ENCODE measurements at regions not wholly inside any gene's neighbourhood (a gene's known extent, or its start where the extent isn't known, plus 50 kb on each side); places are given as distances from the start of the nearest gene placed in this dataset.

DNA sequence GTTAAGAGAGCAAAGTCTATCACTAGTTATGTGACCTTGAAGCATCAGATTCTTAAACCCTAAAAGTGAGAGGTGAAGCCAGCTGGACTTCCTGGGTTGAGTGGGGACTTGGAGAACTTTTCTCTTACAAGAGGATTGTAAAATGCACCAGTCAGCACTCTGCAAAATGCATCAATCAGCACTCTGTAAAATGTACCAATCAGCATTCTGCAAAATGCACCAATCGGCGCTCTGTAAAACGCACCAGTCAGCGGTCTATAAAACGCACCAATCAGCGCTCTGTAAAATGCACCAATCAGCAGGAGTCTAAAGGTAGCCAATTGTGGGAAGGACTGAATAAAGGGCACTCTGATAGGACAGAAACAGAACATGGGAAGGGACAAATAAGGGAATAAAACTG lies 291.6 kb upstream of the FAM98A start:
- no peak for DNase-seq (ENCODE audit: low read depth)

DNA sequence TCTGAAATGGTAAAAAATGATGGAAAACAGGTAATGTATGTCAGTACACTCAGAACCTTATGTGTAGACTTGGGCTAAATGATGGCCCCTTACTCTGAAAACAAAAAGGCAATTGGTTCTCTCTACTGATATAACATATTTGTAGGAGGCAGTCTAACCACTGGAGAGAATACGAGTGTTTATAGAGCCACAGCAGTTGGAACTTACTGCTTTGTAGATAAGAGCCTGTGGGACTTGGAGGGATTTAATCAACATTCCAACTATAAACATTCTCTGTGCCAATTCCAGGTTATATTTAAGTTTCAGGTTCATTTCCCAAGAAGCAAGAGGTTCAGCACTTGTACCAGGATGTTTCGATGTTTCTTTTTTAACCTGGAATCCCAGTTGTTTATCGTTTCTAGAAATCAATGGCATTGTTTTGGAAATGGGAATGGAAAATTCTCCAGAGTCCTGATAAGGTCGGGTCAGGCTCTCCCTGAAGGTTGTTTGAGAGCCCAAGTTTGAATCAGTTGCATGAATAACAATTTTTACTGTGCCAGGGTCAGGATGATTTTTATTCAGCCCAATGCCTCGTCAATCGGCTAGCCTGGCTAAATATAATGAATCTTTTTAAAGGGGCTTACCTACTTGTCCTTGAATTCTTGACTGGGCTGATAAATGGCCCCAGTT lies 278.4 kb upstream of the FAM98A start:
- DNase-seq (ENCODE audit: low read depth), result no peak

DNA sequence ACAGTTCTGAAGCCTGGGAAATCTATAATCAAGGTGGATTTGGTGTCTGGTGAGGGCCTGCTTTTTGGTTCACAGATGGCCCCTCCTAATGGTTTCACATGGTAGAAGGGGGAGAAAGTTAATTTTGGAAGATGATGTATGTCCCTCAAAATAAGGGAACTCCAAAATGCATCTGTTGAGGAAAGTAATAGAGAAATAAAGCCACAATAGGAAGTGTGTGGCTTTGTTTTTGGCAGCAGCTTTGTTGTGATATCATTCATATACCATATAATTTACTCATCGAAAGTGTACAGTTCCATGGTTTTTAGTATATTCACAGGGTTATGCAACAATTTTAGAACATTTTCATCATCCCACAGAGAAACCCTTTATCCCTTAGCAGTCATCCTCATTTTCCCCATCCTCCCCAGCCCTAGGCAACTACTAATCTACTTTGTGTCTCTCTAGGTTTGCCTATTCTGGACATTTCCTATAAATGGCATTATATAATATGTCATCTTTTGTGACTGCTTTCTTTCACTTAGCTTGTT lies 274.0 kb upstream of the FAM98A start:
- DNase-seq (ENCODE audit: low read depth), result no peak

DNA sequence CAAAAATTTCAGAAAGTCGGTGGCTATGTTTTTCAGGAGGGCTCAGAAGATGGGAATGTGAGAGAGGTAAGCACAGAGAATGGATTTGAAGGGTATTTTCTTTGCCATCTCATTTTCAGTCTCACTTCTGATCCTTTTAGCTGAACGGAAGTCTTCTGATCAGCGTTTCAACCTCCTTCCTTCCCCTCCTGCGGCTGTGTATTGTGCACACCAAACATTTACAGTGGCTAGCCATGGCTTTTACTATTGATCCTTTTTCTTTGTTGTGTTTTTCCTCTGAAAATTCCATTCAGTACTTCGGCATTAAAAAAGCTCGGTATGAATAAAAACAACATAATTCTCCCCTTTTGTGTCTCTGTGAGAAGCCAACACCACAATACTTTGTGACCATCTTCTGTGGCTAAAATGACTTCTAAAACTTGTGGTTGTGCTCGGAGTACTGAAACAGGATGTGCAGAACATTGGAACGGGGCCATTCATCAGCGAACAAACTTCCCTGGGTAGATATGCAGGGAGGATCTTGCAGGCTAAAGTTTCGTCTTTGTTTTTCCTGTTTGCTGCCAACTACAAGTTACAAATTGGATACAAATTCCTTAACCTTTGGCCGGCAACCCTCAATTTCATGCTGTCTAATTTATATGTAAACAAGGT lies 260.8 kb upstream of the FAM98A start:
- DNase-seq (ENCODE audit: low read depth), result peak; percentile 47

DNA sequence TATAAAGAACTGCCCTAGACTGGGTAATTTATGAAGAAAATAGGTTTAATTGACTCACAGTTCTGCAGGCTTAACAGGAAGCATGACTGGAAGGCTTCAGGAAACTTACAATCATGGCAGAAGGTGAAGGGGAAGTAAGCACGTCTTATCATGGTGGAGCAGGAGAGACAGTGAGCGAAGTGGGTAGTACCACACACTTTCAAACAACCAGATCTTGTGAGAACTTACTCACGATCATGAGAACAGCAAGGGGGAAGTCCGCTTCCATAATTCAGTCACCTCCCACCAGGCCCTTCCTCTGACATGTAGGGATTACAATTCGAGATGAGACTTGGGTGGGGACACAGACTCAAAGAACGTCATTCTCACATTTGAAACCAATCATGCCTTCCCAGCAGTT lies 260.1 kb upstream of the FAM98A start:
- no peak for DNase-seq (ENCODE audit: low read depth)

DNA sequence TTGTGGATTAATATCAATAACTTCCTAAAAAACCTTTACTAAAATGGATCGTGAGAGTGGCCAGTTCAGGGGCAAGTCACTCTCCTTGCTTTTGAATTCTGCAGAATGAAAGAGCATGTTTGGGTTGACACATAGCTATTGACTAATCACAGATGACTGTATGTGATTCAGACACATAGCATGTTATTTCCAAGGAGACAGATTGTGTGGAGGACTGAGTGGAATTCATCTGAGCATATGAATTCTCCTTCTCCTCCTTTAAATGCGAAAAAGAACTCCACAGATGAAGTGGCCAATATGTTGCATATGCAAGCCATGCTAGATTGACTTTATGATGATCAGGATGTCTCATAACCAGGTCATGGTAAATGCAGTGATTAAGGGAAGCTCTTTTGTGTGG lies 249.4 kb upstream of the FAM98A start:
- DNase-seq (ENCODE audit: low read depth), result peak; percentile 82

DNA sequence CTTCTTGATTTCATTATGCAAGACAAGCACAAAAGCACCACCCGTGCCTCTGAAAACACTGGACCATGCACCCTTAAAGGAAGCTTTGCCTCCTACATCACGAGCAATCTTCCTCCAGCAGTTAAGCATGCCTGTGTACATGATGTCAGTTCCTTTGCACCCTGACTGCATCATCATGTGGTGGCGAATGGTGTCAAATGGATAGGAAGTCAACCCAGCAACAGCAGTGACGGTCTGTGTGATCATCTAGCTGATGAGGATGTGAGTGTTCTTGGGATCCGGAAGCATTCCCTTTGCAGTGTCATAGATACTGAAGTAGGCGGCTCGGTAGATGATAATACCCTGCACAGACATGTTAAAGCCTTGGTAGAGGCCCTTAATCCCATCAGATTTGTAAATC lies 240.7 kb upstream of the FAM98A start:
- DNase-seq (ENCODE audit: low read depth), result no peak

DNA sequence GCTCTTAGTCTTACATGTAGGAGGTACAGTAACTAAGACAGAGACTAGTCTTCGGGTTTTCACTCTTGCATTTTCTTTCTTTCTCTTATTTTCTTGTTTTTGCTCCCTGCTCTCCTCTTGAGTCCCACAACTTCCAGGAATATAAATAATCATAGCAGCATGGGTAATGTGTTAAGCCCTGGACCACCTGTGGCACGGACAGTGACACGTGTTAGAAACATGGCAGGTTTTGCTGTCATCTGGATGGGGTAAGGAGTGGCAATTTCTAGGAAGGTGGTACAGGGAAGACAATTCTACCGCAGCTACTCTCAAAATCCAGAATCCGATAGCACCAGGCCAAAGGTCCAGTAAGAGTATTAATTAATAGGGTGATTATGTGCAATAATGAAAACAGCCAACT lies 237.5 kb upstream of the FAM98A start:
- DNase-seq (ENCODE audit: low read depth), result no peak

DNA sequence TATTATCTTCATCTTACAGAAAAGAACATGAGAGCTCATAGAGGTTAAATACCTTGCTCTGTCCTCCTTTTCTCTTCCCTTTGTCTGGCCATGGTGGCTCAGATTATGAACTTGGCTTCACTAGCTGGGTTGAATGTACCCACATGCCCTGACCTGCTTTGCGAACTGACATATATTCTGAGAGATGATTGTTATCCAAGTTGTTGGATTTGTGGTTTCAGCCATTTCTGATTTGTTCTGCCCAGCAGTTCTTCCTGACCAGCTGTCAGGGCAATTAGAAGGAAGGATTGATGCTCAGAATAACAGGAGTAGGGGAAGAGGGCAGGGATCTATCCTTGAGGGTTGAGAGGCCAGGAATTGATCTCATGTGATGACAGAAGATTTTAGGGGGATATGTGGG lies 236.8 kb upstream of the FAM98A start:
- no peak for DNase-seq (ENCODE audit: low read depth)

DNA sequence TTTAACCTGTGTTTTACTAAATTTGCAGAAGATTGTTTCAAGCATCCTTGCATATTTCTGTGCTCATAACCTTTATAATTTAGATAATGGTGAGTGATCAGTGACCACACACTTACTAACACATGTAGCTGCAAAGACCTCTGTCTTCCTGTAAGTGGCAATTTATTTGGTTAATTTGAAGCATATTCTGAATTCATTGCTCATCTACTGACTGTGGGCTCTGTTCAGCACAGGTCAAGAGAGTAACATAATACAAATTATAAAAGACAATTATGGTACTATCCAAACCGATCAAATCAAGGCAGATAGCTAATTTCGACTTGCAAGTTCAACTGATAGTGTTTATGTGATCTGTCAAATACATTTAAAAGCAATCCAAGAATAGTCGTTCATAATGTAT lies 223.9 kb upstream of the FAM98A start:
- no peak for DNase-seq (ENCODE audit: low read depth)

DNA sequence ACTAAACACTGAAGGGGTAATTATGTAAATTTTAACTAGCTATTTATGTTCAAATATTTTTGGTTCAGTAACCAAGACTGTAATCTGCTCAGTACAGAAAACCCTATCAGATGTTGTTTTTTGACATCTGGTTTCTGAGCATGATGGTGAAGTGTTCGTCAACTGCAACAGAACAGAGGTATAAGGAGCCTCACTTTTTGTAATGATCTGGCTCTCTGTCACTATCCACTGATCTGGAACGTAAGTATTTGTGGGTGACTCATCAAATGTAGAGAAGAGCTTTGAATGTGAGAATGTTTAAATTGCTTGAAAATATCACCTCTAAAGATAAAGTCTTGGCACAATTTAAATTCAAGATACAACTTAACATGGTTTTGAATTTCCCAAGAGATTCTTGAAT lies 213.6 kb upstream of the FAM98A start:
- no peak for DNase-seq (ENCODE audit: low read depth)

DNA sequence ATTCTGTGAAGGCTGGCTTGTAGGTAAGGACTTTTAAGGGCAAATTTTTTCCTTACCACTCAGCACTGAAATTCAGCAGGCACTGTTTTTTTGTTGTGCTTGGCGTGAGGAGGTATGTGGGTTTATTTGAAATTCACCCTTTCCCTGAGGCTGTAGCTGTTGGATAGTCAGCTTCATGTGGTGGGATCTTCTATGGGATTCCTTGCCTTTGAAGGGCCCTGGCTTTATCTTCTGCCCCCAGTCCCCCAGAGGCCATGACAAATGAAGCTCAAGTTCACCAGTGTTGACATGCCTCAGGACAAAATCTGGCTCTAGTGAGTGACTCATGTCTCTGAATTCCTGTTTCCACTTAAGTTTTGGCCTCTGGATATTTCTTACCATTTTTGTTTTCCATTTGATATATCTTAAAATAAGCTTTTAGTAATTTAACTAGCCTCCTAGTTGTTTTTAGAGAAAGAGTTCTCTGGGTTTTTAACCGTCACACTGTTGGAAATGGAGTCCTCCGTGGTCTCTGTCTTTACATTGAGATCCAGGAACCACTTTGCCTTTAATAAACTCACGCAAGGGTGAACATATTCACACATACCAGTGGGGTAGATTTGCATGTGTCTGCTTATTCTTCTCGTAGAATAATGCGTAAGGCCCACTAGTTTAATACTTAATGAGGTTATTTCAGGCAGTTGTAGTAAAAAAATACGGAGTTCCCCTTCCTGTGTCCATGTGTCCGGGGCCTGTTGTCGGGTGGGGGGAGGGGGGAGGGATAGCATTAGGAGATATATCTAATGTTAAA lies 211.1 kb upstream of the FAM98A start:
- peak; percentile 89 for DNase-seq (ENCODE audit: low read depth)

DNA sequence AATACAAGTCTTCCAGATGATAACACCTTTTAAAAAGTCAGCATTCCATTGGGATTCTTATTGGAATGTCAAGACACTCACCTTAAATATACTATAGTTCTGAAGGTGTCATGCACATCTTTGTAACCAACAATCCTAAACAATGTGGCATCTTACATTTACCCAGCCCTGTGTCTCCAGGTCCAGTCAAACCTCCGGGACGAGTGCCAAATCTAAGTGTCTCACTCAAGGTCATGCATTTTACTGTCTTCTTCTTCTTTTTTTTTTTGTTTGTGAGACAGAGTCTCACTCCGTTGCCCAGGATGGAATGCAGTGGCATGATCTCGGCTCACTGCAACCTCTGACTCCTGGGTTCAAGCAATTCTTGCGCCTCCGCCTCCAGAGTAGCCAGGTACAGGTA lies 206.9 kb upstream of the FAM98A start:
- DNase-seq (ENCODE audit: low read depth), result no peak

DNA sequence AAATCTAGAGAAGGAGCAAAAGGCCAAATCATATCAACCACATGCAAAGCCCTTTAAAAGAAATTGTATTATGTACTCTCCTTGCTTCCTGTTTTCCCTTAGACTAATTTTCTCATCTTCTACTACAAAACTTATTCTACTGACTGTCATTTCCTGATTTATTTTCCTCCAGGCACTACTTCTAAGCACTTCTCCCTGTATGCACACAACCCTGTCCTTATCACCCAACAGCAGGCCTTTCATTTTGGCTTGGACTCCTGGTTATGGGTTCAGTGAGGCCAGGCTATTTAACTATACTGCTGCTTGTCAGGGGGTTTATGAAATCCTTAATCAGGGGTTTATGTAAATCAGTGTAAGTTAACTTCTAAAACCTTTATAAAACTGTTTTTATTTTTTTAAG lies 205.1 kb upstream of the FAM98A start:
- no peak for DNase-seq (ENCODE audit: low read depth)

DNA sequence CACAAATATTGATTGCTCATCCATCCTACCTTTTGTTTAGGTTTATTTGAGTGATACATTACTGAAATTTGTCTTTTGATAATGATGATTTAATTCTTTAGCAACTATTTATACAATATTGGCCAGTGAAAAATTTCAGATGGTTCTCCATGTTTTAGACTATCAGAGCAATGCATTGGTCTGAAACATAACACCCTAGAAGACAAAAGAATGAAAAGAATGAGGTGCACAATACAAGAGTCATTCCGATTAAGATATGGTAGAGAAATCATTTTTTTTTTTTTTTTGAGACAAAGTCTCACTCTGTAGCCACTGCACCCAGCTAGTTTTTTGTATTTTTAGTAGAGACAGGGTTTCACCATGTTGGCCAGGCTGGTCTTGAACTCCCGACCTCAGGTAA lies 197.4 kb upstream of the FAM98A start:
- DNase-seq (ENCODE audit: low read depth), result no peak

DNA sequence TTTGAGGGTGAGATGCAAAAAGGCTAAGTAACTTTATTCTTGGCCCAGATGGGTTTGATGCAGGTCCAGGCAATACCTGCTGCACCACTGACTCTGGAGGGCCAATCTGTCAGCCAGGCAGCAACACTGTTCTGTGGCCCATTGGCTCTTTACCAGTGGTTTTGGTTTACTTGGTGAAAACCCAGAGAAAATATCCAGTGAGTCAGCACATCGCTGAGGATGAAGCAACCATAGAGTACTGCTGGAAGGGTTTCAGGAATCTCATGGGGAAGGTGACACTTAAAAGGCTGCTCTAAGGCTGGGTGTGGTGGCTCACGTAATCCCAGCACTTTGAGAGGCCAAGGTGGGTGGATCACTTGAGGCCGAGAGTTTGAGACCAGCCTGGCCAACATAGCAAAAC lies 192.5 kb upstream of the FAM98A start:
- DNase-seq (ENCODE audit: low read depth), result peak; percentile 91

DNA sequence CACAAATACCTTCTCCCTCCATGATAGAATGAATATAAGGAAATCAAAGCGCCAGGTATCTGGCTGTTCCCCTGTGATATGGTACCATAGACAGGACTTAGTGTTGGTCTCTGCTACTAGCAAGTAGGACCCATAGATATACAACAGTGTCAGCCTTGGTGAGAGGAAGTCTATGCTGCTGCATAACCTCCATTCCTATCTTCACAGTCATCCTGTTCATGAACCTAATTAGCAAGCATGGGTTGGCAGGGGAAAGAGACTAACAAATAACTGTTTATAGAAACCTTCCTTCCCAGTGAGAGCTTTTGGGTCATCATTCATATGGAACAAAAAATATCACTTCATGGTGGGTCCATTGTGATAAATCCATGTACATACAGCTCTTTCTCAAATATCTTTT lies 188.9 kb upstream of the FAM98A start:
- DNase-seq (ENCODE audit: low read depth), result peak; percentile 82

DNA sequence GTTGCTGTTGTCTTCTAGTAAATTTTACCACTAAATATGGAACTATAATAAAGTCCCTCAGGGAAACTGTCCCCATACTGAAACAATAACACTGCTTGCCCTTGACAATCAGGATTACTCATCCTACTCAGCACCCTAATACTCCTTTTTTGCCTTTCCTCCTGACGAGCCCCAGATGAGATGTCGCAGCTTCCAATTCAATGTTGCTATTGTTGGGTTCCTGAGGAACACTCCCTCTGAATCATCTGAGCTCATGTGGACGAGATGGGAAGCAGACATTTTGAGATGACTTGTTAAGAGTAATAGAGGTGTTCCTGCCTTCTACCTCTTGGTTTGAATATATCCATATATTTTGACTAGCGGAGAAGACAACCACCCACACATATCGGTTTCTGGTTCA lies 187.8 kb upstream of the FAM98A start:
- DNase-seq (ENCODE audit: low read depth), result no peak

DNA sequence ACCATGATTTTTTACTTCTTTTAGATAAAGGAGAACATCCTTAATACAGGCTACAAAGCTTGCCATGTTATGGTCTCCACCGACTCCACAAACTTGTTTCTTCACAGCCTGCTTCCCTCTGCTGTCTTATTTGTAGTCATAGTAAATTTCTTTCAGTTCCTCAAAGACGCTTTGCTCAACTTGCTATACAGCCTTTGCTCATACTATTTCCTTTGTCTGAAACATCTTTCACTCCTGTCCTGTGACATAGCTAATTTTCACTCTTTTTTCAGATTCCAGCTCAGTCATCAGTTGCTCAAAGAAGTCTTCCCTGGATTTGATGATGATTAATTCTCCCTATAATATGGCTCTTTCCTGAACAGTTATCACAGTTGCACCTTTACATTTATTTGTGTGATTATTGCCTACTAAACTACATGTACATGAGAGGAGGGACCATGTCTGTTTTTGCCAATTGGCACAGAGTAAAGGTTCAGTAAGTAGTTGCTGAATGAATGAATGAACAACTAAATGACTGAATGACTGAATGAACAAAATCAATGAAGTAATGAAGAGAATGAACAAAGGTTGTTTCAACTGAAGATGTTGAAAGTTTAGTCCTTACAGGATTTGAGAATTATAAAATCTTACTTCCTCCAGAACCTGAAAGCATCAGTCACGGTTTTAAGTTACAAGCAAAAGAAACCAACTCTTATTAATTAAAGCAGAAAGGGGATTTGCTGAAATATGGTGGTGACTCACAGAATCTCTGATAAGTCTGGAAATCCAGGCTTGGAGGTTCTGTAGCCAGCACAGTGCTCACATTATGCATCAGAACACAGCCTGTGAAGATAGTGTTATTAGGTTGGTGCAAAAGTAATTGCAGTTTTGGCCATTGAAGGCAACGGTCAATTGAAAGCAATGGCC lies 186.4 kb upstream of the FAM98A start:
- peak; percentile 12 for DNase-seq (ENCODE audit: low read depth)

DNA sequence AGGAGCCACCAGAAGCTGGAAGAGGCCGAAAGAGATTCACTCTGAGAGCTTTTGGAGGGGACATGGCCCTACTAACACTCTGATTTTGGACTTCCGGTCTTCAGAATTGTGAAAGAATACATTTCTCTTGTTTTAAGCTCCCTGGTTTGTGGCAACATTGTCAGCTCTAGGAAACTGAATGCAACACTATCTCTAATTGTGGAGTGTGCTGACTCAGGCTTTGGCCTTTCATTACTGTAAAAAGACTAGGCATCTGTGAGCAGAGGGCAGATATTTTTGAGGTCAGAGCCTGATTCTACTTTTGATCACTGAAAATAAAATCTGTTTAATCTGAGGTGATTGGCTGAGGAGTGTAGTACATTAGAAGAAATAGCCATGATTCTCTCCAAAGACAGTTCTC lies 185.4 kb upstream of the FAM98A start:
- peak; percentile 27 for DNase-seq (ENCODE audit: low read depth)

DNA sequence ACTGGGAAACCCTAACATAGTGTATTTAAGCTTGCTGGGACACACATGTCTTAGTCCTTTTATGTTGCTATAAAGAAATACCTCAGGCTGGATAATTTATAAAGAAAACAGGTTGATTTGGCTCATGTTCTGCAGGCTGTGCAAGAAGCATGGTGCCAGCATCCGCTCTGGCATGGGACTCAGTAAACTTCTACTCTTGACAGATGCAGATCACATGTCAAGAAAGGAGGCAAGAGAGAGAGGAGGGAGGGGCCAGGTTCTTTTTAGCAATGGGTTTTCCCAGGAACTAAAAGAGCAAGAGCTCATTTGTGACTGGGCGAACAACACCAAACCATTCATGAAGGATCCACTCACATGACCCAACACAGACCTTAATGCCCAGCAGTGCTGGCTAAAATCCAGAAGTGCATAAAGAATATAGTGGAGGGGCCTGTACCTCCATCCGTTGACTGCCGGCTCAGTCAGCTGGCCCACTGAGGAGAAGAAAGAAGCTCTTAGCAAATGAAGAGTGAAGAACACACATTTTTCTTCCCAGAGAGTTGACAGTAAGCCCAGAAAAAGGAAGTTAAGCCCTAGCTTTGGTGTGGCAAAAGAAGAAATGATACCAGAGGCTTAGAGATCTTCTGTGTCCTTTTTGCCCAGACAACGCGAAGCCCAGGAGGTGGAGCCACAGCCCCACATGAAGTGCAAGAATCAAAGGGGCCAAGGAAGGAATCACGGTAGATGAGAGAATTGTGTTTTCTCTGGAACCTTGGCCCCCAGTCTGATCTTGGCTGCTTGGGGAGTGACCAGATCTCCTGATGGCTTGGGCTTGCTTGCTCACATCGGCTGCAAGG lies 183.5 kb upstream of the FAM98A start:
- no peak for DNase-seq (ENCODE audit: low read depth)
